ENCODE measurements at regions not wholly inside any gene's neighbourhood (a gene's known extent, or its start where the extent isn't known, plus 50 kb on each side); places are given as distances from the start of the nearest gene placed in this dataset.

DNA sequence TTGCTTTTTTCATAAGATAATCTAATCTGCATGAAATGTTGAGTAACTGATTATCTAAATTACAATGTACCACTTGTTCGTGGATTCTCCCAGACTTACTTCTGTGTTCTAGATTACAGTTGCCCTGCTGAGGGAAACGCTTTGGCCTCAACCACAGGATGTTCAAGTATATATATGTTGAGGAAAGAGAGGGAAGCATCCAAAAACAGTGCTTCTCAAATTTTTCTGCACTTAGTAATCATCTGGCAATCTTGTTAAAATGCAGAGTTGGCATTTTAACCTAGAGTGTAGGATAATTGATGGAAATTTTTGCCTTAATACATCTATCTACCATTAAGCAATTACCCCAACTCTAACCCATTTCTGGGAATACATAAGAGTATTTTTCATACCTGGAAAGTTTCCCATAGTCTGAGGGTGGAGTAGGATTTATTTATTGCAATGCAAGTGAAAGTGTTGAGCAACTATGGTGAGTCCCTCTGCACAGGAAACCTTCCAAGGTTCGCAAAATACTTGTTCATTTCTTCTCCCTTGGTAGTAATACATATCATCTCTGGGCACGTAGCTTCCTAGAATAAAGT is 59.6 kb upstream of the C1GALT1 start:
- DNase-seq, result no peak

DNA sequence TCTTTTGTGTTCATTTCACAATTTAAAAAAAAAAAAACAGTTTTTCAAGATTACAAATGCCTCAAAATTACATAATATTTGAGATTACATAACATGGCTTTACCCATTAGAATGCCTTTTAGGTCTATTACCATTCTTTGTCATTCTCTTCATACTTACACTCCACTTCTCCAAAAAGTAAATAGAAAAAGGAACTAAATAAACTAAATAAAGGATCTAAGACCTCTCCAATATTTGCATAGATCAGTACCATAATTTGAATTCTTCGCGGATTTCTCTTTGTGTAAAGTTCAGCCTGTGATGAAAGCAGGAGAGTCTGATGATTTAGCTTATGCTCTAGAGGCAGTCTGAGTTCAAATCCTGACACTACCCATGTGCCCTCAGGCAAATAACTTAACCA is 56.4 kb upstream of the C1GALT1 start:
- no peak for DNase-seq

DNA sequence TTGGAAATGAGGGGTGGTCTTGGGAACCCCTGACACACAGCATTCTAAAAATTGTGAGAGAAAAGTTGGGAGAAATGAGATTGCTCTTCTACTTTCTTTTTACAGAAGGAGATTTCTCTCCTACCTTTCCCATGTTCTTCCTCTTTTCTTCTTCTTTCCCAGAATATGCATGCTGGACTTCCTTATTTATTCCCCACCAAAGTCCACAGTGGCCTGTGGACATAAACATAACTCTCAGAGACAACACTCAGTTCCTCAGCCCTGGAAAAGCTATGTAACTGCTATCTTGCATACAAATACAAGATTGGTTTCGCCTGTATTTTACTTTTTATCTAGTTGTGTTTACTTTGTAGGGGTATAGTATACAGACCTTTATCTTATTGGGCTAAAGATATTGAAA is 54.6 kb upstream of the C1GALT1 start:
- DNase-seq, result no peak

DNA sequence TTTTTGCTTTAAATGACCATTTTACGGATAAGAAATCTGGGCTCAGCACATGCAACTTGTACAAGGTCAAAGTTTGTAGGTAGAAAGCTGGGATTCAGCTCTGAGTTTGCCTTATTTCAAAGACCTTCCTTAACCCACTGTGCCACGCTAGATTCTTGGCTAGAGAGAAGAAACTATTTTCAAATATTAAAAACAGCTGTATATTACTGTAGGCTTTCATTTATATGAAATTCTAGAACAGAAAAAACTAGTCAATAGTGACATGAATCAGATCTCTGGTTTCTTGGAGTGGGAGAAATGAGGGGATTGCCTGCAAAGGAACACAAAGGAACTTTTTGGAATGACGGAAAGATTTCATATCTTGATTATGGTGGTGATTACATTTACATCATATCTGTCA is 53.0 kb upstream of the C1GALT1 start:
- no peak for DNase-seq

DNA sequence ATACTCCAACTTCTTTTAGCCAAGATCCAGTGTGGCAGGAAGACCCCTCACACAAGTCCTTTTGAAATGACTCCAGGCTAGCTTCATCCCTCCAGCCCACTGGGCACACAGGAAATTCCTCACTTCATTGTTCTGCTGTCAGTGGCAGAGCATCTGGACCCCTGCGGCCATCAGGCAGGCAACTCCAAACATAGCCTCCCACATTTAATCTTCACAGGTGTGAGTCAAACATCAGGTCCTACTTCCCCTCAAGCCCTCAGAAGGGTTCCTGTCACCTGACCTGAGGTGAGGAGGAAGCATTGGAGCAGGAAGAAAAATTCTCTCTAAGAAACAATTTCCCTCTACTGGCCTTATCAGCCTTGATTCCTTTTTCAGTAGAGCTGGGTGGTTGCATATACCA is 51.1 kb upstream of the C1GALT1 start:
- no peak for DNase-seq
